ENCODE measurements at regions not wholly inside any gene's neighbourhood (a gene's known extent, or its start where the extent isn't known, plus 50 kb on each side); places are given as distances from the start of the nearest gene placed in this dataset.

DNA sequence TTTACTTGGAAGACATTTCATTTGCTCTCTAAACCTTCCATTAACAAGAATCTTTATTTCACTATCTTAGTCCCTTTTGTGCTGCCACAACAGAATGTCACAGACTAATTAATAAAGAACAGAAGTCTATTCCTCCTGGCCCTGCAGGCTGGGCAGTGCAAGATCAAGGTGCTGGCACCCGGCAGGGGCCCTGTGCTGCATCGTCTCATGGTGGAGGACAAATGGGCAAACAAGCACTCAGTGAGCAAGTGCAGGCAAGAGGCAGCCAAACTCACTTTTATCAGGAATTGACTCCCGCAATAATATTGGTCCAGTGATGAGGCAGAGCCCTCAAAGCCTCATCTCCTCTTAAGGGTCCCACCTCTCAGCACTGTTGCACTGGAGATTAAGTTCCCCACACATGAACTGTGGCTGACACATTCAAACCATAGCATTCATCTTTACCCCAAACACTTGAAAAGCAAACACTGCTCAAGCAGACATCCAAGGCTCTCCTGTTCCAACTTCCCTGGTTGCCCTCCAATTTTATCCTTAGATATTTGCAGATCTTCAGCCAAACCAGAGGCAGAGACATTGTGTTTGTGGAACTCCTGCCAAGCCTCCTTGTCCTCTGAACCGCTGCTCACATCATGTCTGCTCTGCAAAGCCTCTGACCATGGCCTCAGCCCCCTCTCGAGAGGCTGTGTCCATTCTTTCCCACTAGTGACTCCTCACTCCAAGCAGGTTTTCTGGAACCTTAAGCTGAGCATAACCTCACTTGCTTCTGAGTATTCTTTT, 404.4 kb upstream of the SOX11 start:
- TF ChIP-seq, protein P1, sequence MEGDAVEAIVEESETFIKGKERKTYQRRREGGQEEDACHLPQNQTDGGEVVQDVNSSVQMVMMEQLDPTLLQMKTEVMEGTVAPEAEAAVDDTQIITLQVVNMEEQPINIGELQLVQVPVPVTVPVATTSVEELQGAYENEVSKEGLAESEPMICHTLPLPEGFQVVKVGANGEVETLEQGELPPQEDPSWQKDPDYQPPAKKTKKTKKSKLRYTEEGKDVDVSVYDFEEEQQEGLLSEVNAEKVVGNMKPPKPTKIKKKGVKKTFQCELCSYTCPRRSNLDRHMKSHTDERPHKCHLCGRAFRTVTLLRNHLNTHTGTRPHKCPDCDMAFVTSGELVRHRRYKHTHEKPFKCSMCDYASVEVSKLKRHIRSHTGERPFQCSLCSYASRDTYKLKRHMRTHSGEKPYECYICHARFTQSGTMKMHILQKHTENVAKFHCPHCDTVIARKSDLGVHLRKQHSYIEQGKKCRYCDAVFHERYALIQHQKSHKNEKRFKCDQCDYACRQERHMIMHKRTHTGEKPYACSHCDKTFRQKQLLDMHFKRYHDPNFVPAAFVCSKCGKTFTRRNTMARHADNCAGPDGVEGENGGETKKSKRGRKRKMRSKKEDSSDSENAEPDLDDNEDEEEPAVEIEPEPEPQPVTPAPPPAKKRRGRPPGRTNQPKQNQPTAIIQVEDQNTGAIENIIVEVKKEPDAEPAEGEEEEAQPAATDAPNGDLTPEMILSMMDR (IDR thresholded peaks at IDR 0.05; ENCODE audit: insufficient read depth, low read length, poor library complexity, severe bottlenecking), result no peak
- no peak for TF ChIP-seq EZH2phosphoT487 (conservative IDR thresholded peaks at IDR 0.05; ENCODE audit: low read length)
